ENCODE measurements at regions not wholly inside any gene's neighbourhood (a gene's known extent, or its start where the extent isn't known, plus 50 kb on each side); places are given as distances from the start of the nearest gene placed in this dataset.

DNA sequence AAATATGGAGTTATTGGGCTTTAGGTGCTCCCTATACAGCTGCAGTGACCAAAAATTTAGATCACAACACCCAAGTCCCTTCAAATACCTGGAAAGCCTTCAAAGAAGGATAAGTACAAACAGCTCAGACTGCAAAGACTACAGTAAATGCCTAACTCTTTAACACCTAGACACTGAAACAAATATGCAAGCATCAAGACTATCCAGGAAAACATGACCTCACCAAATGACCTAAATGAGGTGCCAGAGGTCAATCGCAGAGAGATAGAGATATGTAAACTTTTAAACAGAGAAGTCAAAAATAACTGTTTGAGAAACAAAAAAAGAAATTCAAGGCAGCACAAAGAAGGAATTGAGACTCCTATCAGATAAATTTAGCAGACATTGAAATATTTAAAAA is 753.8 kb upstream of the B3GALT2 start:
- Histone ChIP-seq H2AFZ (ENCODE audit: low read length) (no peak overlapping the region), H3K9me3 (ENCODE audit: low read length) (no peaks in the 10 kb centered on the region), H3K4me2 (ENCODE audit: low read length) (no peak overlapping the region), H3K27ac (ENCODE audit: low read depth, low read length, poor library complexity, severe bottlenecking) (no peak overlapping the region), H3K9me2 (ENCODE audit: low read depth, low read length) (no peaks in the 10 kb centered on the region), H3K9ac (ENCODE audit: low read length) (no peak overlapping the region), H3K27me3 (ENCODE audit: insufficient read depth, low read length) (no peaks in the 10 kb centered on the region), H3K4me1 (ENCODE audit: insufficient read depth, low read length, severe bottlenecking) (no peaks in the 10 kb centered on the region), H3K36me3 (ENCODE audit: insufficient read depth, low read length) (no peaks in the 10 kb centered on the region), H3F3A (ENCODE audit: insufficient read depth, low read length) (no peaks in the 10 kb centered on the region), H4K20me1 (ENCODE audit: insufficient read depth, low read length) (no peaks in the 10 kb centered on the region), H3K79me2 (ENCODE audit: insufficient read depth, low read length) (no peaks in the 10 kb centered on the region), H3K4me3 (ENCODE audit: low read depth, low read length, poor library complexity, severe bottlenecking) (no peak overlapping the region)
- TF ChIP-seq EZH2 (IDR thresholded peaks at IDR 0.05; ENCODE audit: borderline replicate concordance, low read length), result no peak
- TF ChIP-seq, protein P1, sequence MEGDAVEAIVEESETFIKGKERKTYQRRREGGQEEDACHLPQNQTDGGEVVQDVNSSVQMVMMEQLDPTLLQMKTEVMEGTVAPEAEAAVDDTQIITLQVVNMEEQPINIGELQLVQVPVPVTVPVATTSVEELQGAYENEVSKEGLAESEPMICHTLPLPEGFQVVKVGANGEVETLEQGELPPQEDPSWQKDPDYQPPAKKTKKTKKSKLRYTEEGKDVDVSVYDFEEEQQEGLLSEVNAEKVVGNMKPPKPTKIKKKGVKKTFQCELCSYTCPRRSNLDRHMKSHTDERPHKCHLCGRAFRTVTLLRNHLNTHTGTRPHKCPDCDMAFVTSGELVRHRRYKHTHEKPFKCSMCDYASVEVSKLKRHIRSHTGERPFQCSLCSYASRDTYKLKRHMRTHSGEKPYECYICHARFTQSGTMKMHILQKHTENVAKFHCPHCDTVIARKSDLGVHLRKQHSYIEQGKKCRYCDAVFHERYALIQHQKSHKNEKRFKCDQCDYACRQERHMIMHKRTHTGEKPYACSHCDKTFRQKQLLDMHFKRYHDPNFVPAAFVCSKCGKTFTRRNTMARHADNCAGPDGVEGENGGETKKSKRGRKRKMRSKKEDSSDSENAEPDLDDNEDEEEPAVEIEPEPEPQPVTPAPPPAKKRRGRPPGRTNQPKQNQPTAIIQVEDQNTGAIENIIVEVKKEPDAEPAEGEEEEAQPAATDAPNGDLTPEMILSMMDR (IDR thresholded peaks at IDR 0.05; ENCODE audit: low read length), result no peak

DNA sequence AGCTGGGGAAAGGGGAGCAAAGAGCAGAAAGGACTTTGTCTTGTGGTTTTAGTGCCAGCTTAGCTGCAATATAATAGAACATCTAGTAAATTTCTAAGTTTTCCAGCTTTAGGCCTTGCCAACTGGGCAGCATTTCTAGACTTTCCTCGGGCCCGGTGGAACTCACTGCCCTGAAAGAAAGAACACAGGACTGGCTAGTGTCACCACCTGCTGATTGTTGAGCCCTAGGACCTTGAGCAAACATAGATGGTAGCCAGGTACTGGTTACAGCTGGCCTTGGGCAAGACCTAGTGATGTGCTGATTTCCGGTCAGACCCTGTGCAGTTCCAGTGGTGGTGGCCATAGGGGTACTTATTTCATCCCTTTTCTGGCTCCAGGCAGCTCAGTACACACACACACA is 753.2 kb upstream of the B3GALT2 start:
- no peak overlapping the region for H3K27ac ChIP-seq (ENCODE audit: low read depth, low read length, poor library complexity, severe bottlenecking)
- no peaks in the 10 kb centered on the region for H3K79me2 ChIP-seq (ENCODE audit: insufficient read depth, low read length)
- H3K4me1 ChIP-seq (ENCODE audit: insufficient read depth, low read length, severe bottlenecking), result no peaks in the 10 kb centered on the region
- no peaks in the 10 kb centered on the region for H3K9me3 ChIP-seq (ENCODE audit: low read length)
- H2AFZ ChIP-seq (ENCODE audit: low read length), result no peak overlapping the region
- no peak overlapping the region for H3K4me2 ChIP-seq (ENCODE audit: low read length)
- no peaks in the 10 kb centered on the region for H3K36me3 ChIP-seq (ENCODE audit: insufficient read depth, low read length)
- H4K20me1 ChIP-seq (ENCODE audit: insufficient read depth, low read length), result no peaks in the 10 kb centered on the region
- no peaks in the 10 kb centered on the region for H3K9me2 ChIP-seq (ENCODE audit: low read depth, low read length)
- no peak overlapping the region for H3K4me3 ChIP-seq (ENCODE audit: low read depth, low read length, poor library complexity, severe bottlenecking)
- no peak overlapping the region for H3K9ac ChIP-seq (ENCODE audit: low read length)
- H3F3A ChIP-seq (ENCODE audit: insufficient read depth, low read length), result no peaks in the 10 kb centered on the region
- no peaks in the 10 kb centered on the region for H3K27me3 ChIP-seq (ENCODE audit: insufficient read depth, low read length)
- TF ChIP-seq EZH2 (IDR thresholded peaks at IDR 0.05; ENCODE audit: borderline replicate concordance, low read length), result no peak
- TF ChIP-seq, protein P1 (IDR thresholded peaks at IDR 0.05; ENCODE audit: low read length), result no peak

DNA sequence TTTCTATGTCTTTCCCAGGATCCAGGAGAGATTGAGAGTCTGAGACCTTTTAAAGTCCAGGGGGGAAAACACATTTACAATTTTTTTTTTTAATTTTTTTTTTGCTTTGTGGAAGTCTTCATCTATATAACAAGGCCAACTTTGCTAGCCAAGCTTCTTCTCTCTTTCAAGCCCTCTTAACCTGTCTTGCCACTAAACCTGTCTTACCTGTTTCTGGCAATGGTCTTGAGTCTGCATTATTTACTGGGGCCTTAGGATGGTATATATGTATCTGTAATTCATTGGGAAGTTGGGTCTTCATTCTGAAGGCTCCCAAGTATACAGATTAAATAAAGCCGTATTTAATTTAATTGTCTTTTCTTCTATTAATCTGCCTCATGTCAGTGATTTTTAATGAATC is 750.9 kb upstream of the B3GALT2 start:
- no peak overlapping the region for H3K9ac ChIP-seq (ENCODE audit: low read length)
- no peak overlapping the region for H3K4me2 ChIP-seq (ENCODE audit: low read length)
- no peaks in the 10 kb centered on the region for H3K79me2 ChIP-seq (ENCODE audit: insufficient read depth, low read length)
- no peaks in the 10 kb centered on the region for H3K9me3 ChIP-seq (ENCODE audit: low read length)
- no peaks in the 10 kb centered on the region for H3K27me3 ChIP-seq (ENCODE audit: insufficient read depth, low read length)
- no peaks in the 10 kb centered on the region for H3K9me2 ChIP-seq (ENCODE audit: low read depth, low read length)
- no peak overlapping the region for H3K27ac ChIP-seq (ENCODE audit: low read depth, low read length, poor library complexity, severe bottlenecking)
- H2AFZ ChIP-seq (ENCODE audit: low read length), result no peak overlapping the region
- TF ChIP-seq EZH2 (IDR thresholded peaks at IDR 0.05; ENCODE audit: borderline replicate concordance, low read length), result no peak
- TF ChIP-seq, protein P1 (IDR thresholded peaks at IDR 0.05; ENCODE audit: low read length), result no peak
- H3K36me3 ChIP-seq (ENCODE audit: insufficient read depth, low read length), result no peaks in the 10 kb centered on the region
- H3K4me3 ChIP-seq (ENCODE audit: low read depth, low read length, poor library complexity, severe bottlenecking), result no peak overlapping the region
- H4K20me1 ChIP-seq (ENCODE audit: insufficient read depth, low read length), result no peaks in the 10 kb centered on the region
- H3K4me1 ChIP-seq (ENCODE audit: insufficient read depth, low read length, severe bottlenecking), result no peaks in the 10 kb centered on the region
- no peaks in the 10 kb centered on the region for H3F3A ChIP-seq (ENCODE audit: insufficient read depth, low read length)
